ENCODE measurements at regions not wholly inside any gene's neighbourhood (a gene's known extent, or its start where the extent isn't known, plus 50 kb on each side); places are given as distances from the start of the nearest gene placed in this dataset.

- peak overlapping the region; percentile 5 to 73 for H3K27ac ChIP-seq
- intact Hi-C loops (cut with DNase I): no loop called here
- H3K27me3 ChIP-seq: no peaks in the 10 kb centered on the region
- DNase-seq (no peak), ATAC-seq (peak; percentile 81)
- no peak overlapping the region for H3K4me3 ChIP-seq
- TF ChIP-seq, protein P1, sequence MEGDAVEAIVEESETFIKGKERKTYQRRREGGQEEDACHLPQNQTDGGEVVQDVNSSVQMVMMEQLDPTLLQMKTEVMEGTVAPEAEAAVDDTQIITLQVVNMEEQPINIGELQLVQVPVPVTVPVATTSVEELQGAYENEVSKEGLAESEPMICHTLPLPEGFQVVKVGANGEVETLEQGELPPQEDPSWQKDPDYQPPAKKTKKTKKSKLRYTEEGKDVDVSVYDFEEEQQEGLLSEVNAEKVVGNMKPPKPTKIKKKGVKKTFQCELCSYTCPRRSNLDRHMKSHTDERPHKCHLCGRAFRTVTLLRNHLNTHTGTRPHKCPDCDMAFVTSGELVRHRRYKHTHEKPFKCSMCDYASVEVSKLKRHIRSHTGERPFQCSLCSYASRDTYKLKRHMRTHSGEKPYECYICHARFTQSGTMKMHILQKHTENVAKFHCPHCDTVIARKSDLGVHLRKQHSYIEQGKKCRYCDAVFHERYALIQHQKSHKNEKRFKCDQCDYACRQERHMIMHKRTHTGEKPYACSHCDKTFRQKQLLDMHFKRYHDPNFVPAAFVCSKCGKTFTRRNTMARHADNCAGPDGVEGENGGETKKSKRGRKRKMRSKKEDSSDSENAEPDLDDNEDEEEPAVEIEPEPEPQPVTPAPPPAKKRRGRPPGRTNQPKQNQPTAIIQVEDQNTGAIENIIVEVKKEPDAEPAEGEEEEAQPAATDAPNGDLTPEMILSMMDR (IDR thresholded peaks at IDR 0.05): no peak
- H3K4me1 ChIP-seq: peaks cover 7 to 27% of the 10 kb centered on the region in 2 donors
- peaks cover 0 to 22% of the 10 kb centered on the region in 2 donors for H3K9me3 ChIP-seq
- H3K36me3 ChIP-seq: no peaks in the 10 kb centered on the region
Observed at GRCh38 chr7:16999541-17000267, 117.9 kb upstream of the AGR3 start.

DNA sequence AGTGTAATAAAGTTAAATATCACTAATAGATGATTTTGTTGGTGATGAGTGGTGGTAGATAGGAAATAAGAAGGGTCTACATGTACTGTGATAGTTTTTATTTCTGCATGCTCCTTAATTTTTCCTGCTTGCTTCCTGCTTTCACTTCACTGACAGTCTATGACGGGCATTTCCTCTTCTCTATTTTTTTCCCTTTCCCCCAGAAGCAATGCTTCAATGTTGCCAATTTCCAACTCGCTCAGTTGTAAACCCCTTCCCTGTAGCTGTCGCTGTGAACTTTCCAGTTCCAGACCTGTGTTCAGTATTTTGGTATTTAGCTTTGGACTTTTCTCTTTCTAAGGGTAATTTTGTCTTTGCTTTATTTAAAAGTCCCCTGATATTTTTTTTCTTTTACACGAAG lies 123.5 kb upstream of the AGR3 start:
- TF ChIP-seq, protein P1 (IDR thresholded peaks at IDR 0.05): no peak
- intact Hi-C loops (cut with DNase I): no loop called here
- H3K4me3 ChIP-seq: no peak overlapping the region
- no peaks in the 10 kb centered on the region for H3K27me3 ChIP-seq
- H3K9me3 ChIP-seq: no peaks in the 10 kb centered on the region
- DNase-seq (no peak), ATAC-seq (peak; percentile 30)
- H3K27ac ChIP-seq: peak overlapping the region in 1 of 2 donors; percentile 42
- H3K4me1 ChIP-seq: peaks cover 5 to 30% of the 10 kb centered on the region in 2 donors
- H3K36me3 ChIP-seq: no peaks in the 10 kb centered on the region

GRCh38 chr7:17007841-17008240 lies 126.1 kb upstream of the AGR3 start:
- intact Hi-C loops (cut with DNase I): no loop called here

DNA sequence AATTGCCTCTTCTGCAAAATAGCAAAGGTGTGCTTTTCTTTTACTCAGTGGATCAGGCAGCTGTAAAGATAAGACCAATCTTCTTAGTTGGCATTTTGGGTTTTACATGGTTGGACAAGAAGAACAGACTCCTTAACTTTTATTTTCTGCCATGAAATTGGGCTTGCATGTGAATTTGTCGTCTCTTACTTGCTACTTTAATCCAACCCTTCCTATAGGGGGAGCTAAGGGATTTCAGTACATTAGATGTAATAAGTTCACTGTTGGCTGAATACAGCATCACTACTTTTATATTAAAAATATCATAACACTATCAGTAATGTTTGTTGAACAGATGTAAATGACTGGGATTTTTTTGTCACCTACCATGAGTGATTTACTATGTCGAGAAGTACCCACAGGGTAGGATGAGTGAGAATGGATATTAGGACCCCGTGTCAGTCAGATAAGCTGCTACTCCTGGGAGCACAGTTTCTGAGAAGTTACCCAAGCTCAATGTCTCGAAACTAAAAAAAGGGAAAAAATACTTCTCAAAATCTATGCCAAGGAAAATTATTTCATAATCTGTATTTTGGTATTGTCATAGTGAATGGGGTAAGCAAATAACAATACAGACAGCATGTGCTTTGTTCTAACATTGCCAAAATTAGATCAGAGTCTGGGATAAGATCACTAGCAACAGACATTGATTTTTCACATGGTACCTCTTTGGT lies 127.4 kb upstream of the AGR3 start:
- no peaks in the 10 kb centered on the region for H3K36me3 ChIP-seq
- H3K27ac ChIP-seq: peak overlapping the region; percentile 53 to 67
- H3K27me3 ChIP-seq: no peaks in the 10 kb centered on the region
- no peak overlapping the region for H3K4me3 ChIP-seq
- intact Hi-C loops (cut with DNase I): no loop called here
- TF ChIP-seq, protein P1 (IDR thresholded peaks at IDR 0.05): peak; percentile 21 to 37
- H3K4me1 ChIP-seq: peaks cover 5 to 36% of the 10 kb centered on the region in 2 donors
- H3K9me3 ChIP-seq: no peaks in the 10 kb centered on the region
- no peak for DNase-seq
- ATAC-seq: peak; percentile 85

More at GRCh38 chr7:17007841-17008240, 126.1 kb upstream of the AGR3 start:
- TF ChIP-seq, protein P1 (IDR thresholded peaks at IDR 0.05): no peak
- Histone ChIP-seq H3K27me3 (no peaks in the 10 kb centered on the region), H3K9me3 (no peaks in the 10 kb centered on the region), H3K4me3 (no peak overlapping the region), H3K4me1 (peaks cover 5 to 36% of the 10 kb centered on the region in 2 donors), H3K27ac (no peak overlapping the region), H3K36me3 (no peaks in the 10 kb centered on the region)
- DNase-seq: no peak
- ATAC-seq: no peak

DNA sequence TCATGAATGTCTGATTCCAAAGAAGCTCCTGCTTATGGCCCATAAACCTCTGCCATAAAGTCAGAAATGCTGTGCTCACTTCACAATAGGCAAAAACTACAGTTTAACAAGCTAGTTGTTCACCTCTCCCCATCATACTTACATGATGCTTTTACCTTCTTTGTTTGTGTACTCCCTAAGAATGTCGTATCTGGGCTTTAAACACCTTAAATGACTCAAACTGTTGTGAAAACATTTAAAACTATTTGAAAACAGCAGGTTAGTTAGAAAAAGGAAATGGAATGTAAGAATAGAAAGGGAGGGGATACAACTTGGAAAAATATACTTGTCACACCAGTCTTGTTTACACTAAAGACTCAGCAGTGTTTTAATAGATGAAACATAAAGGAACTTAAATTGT lies 128.2 kb upstream of the AGR3 start:
- H3K4me3 ChIP-seq: no peak overlapping the region
- intact Hi-C loops (cut with DNase I): no loop called here
- no peak for ATAC-seq
- no peak for DNase-seq
- no peaks in the 10 kb centered on the region for H3K9me3 ChIP-seq
- no peaks in the 10 kb centered on the region for H3K36me3 ChIP-seq
- peaks cover 5 to 33% of the 10 kb centered on the region in 2 donors for H3K4me1 ChIP-seq
- TF ChIP-seq, protein P1 (IDR thresholded peaks at IDR 0.05): no peak
- peak overlapping the region; percentile 53 to 67 for H3K27ac ChIP-seq
- H3K27me3 ChIP-seq: no peaks in the 10 kb centered on the region
